H1 (cell line): ENCODE measurements at regions not wholly inside any gene's neighbourhood (a gene's known extent, or its start where the extent isn't known, plus 50 kb on each side); places are given as distances from the start of the nearest gene placed in this dataset.

Experiments used
- CTCF ChIA-PET: fragments of 300-600 bp; sonication (Branson Sonifier 250); formaldehyde crosslinking; loops from one replicate; lab custom pipeline; 2021; ENCODE audit not compliant: partially characterized antibody; lab: Charles Lee
- POLR2A ChIA-PET: fragments of 300-600 bp; sonication (Branson Sonifier 250); formaldehyde crosslinking; loops from one replicate; lab custom pipeline; 2021; ENCODE audit warnings: inconsistent platforms; ENCODE audit not compliant: partially characterized antibody; lab: Charles Lee
- DNase-seq, 2 experiments: peaks; one replicate each; pipeline versions ENCODE4 v3.0.0 to v3.0.0-alpha.2; 2010 to 2022; ENCODE audit warnings: low spot score in 2 of 2, low read depth in 1 of 2, mixed read lengths in 1 of 2
- FAIRE-seq: peaks from 2 replicates; lab custom pipeline; 2011; peaks lifted over from hg19 to GRCh38; lab: Jason Lieb, UNC
- H2AFZ ChIP-seq: 2 replicates; pipeline ENCODE4 v1.8.1; 2012; ENCODE audit warnings: low read length, inconsistent platforms
- H2AK5ac ChIP-seq: 2 replicates; pipeline ENCODE4 v1.6.1; 2013; ENCODE audit warnings: low read depth, low read length
- H2BK120ac ChIP-seq: replicated peaks from 2 replicates; pipeline ENCODE3; 2013; ENCODE audit warnings: low read depth, low read length, inconsistent platforms
- H2BK12ac ChIP-seq: 2 replicates; pipeline ENCODE4 v1.6.1; 2013; ENCODE audit warnings: low read depth, low read length
- H2BK15ac ChIP-seq: 2 replicates; pipeline ENCODE4 v1.6.1; 2013; ENCODE audit warnings: low read length
- H2BK20ac ChIP-seq: 2 replicates; pipeline ENCODE4 v1.6.1; 2013; ENCODE audit warnings: low read length
- H2BK5ac ChIP-seq: 2 replicates; pipeline ENCODE4 v1.6.1; 2013; ENCODE audit warnings: low read depth, low read length
- H3K14ac ChIP-seq: 2 replicates; pipeline ENCODE4 v1.6.1; 2013; ENCODE audit warnings: inconsistent platforms; ENCODE audit not compliant: insufficient read length
- H3K18ac ChIP-seq: 2 replicates; pipeline ENCODE4 v1.6.1; 2013; ENCODE audit warnings: low read length; ENCODE audit errors: extremely low read depth
- H3K23ac ChIP-seq: 2 replicates; pipeline ENCODE4 v1.6.1; 2013; ENCODE audit warnings: inconsistent platforms; ENCODE audit not compliant: insufficient read length
- H3K23me2 ChIP-seq: 2 replicates; pipeline ENCODE4 v1.6.1; 2013; ENCODE audit warnings: low read depth, low read length
- H3K27ac ChIP-seq: 2 replicates; pipeline ENCODE4 v1.6.1; 2011; ENCODE audit warnings: low read depth, low read length, inconsistent platforms
- H3K27me3 ChIP-seq, 4 experiments: replicated peaks in 1 of 4; 1 replicate in 1 of 4; 2 replicates in 3 of 4; pipeline versions ENCODE4 v1.6.1 to v1.8.1; 2011 to 2013; ENCODE audit warnings: low read length in 3 of 4, mild to moderate bottlenecking in 3 of 4, inconsistent platforms in 2 of 4, mixed read lengths in 2 of 4, moderate library complexity in 1 of 4; ENCODE audit not compliant: control insufficient read depth in 3 of 4, insufficient read depth in 3 of 4; ENCODE audit errors: extremely low read depth in 1 of 4
- H3K36me3 ChIP-seq, 4 experiments: 2 replicates each; pipeline versions ENCODE4 v1.6.1 to v1.8.1; 2011 to 2013; ENCODE audit warnings: mild to moderate bottlenecking in 4 of 4, low read length in 3 of 4, moderate library complexity in 2 of 4, control low read depth in 1 of 4, inconsistent platforms in 1 of 4; ENCODE audit not compliant: insufficient read depth in 4 of 4, control insufficient read depth in 2 of 4
- H3K4ac ChIP-seq: replicated peaks from 2 replicates; pipeline ENCODE3; 2013; ENCODE audit warnings: low read length, low read depth, mixed read lengths, inconsistent platforms; ENCODE audit not compliant: insufficient read length
- H3K4me1 ChIP-seq, 4 experiments: replicated peaks in 1 of 4; 1 replicate in 1 of 4; 2 replicates in 3 of 4; pipeline versions ENCODE4 v1.6.1 to v1.8.1; 2011 to 2013; ENCODE audit warnings: low read length in 3 of 4, inconsistent platforms in 2 of 4, mixed read lengths in 1 of 4; ENCODE audit not compliant: insufficient read depth in 4 of 4, control insufficient read depth in 3 of 4
- H3K4me2 ChIP-seq, 2 experiments: 2 replicates each; pipeline versions ENCODE4 v1.6.1 to v1.8.1; 2011 to 2013; ENCODE audit warnings: low read depth in 2 of 2, low read length in 2 of 2, control low read depth in 1 of 2, inconsistent platforms in 1 of 2, mild to moderate bottlenecking in 1 of 2; ENCODE audit not compliant: insufficient read depth in 1 of 2
- H3K4me3 ChIP-seq, 4 experiments: fragments of 200-600, 300-600 bp in 1 of 4; sonication (generic), shearing (Covaris generic), sonication (Bioruptor Twin) in 1 of 4; 2 replicates each; pipeline versions ENCODE4 v1.5.1 to v1.8.1; 2011 to 2016; ENCODE audit warnings: low read length in 4 of 4, low read depth in 3 of 4, control low read depth in 2 of 4, inconsistent platforms in 2 of 4, mild to moderate bottlenecking in 2 of 4, mixed read lengths in 1 of 4, moderate library complexity in 1 of 4; ENCODE audit not compliant: insufficient read depth in 2 of 4; ENCODE audit errors: extremely low read depth in 1 of 4
- H3K56ac ChIP-seq: replicated peaks from 2 replicates; pipeline ENCODE3; 2013; ENCODE audit warnings: low read depth, mild to moderate bottlenecking, mixed read lengths, low read length, inconsistent platforms; ENCODE audit not compliant: insufficient read length
- H3K79me1 ChIP-seq: 2 replicates; pipeline ENCODE4 v1.6.1; 2013; ENCODE audit warnings: low read depth, low read length, control low read depth
- H3K79me2 ChIP-seq, 2 experiments: 2 replicates each; pipeline versions ENCODE4 v1.6.1 to v1.8.1; 2012 to 2013; ENCODE audit warnings: low read length in 2 of 2, mild to moderate bottlenecking in 2 of 2, inconsistent platforms in 1 of 2; ENCODE audit not compliant: insufficient read depth in 2 of 2, control insufficient read depth in 1 of 2
- H3K9ac ChIP-seq, 4 experiments: replicated peaks in 1 of 4; 1 replicate in 1 of 4; 2 replicates in 3 of 4; pipeline versions ENCODE4 v1.6.1 to v1.8.1; 2011 to 2013; ENCODE audit warnings: low read depth in 3 of 4, low read length in 3 of 4, control low read depth in 2 of 4, mild to moderate bottlenecking in 2 of 4, moderate library complexity in 2 of 4, inconsistent platforms in 1 of 4; ENCODE audit errors: extremely low read depth in 1 of 4
- H3K9me3 ChIP-seq, 2 experiments: 2 replicates each; pipeline versions ENCODE4 v1.6.1 to v1.8.1; 2012 to 2013; ENCODE audit warnings: mild to moderate bottlenecking in 2 of 2, moderate library complexity in 2 of 2, control low read depth in 1 of 2, inconsistent platforms in 1 of 2, low read depth in 1 of 2, low read length in 1 of 2, mixed read lengths in 1 of 2; ENCODE audit not compliant: insufficient read depth in 2 of 2
- H4K20me1 ChIP-seq, 2 experiments: replicated peaks in 1 of 2; 2 replicates each; pipeline versions ENCODE3 to v1.8.1; 2011 to 2013; ENCODE audit warnings: inconsistent platforms in 2 of 2, low read length in 2 of 2, mild to moderate bottlenecking in 1 of 2; ENCODE audit not compliant: insufficient read depth in 2 of 2, control insufficient read depth in 1 of 2
- H4K5ac ChIP-seq: 2 replicates; pipeline ENCODE4 v1.6.1; 2013; ENCODE audit warnings: low read length, low read depth, mixed read lengths, inconsistent platforms; ENCODE audit not compliant: insufficient read length
- H4K8ac ChIP-seq: 2 replicates; pipeline ENCODE4 v1.8.0; 2013; ENCODE audit warnings: mild to moderate bottlenecking, moderate library complexity, low read length, inconsistent platforms; ENCODE audit not compliant: insufficient read depth; ENCODE audit errors: extremely low read depth
- H4K91ac ChIP-seq: replicated peaks from 2 replicates; pipeline ENCODE3; 2013; ENCODE audit warnings: low read length, mixed read lengths, inconsistent platforms; ENCODE audit not compliant: insufficient read length
- NRF1 ChIP-seq: IDR thresholded peaks from 2 replicates; pipeline ENCODE4 v1.6.1; 2011; ENCODE audit warnings: mild to moderate bottlenecking, low read depth, low read length, improper control_type of control experiment
- WGBS, 2 experiments: shearing (Covaris generic) in 1 of 2; methylation state at CpG; one replicate each; pipeline versions ENCODE4 v1.1.6 to v1.1.7; 2013 to 2015; ENCODE audit warnings: low lambda C conversion rate in 2 of 2, mixed read lengths in 2 of 2, inconsistent platforms in 1 of 2, low coverage in 1 of 2, missing lambda C conversion rate in 1 of 2; ENCODE audit not compliant: insufficient replicate concordance in 2 of 2, insufficient coverage in 1 of 2, insufficient read length in 1 of 2; ENCODE audit errors: extremely low coverage in 1 of 2, missing lambda C conversion rate in 1 of 2; 5-methylcytosine and 5-hydroxymethylcytosine counted together
- TF ChIP-seq, protein P1 (sequence below): IDR thresholded peaks from 2 replicates; pipeline ENCODE4 v1.6.1; 2012; ENCODE audit warnings: inconsistent platforms
- TF ChIP-seq, protein P2 (sequence below): IDR thresholded peaks from 2 replicates; pipeline ENCODE4 v1.6.1; 2012; ENCODE audit warnings: inconsistent platforms

DNA sequence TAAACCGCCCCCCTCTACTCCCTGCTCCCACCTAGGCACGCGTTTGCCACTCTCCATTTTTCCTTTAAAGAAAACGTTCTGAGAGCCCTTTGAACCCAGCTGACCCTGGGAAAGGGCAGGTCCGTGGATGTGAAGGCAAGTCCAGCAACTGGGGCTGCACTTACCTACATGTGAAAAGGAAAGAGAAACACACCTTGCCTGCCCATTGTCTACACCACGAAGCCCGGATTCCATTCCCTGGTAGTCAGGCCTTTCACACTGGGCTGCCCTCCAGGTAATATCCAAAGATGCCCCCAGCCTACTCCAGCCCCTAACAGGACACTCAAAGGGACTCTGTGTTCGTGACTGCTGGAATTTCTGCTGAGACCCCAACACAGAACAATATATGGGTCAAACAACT is 94.4 kb downstream of the CD83 start:
- Histone ChIP-seq H2AFZ (no peak overlapping the region), H2BK12ac (0 out of 2 replicates have a peak overlapping the region, but pooled peaks have one; percentile 62), H3K27ac (no peak overlapping the region), H3K23ac (no peak overlapping the region), H4K8ac (no peak overlapping the region), H2AK5ac (0 out of 2 replicates have a peak overlapping the region, but pooled peaks have one; percentile 41), H3K23me2 (peaks cover 8% of the 10 kb centered on the region), H4K91ac (peak overlapping the region; percentile 51), H3K14ac (no peak overlapping the region), H3K9ac (no peak overlapping the region), H3K27me3 (peaks cover 0 to 17% (median 10%) of the 10 kb centered on the region in 4 experiments; a peak in 6 of 7 replicates), H3K4me1 (peaks cover 4 to 14% (median 11%) of the 10 kb centered on the region in 4 experiments; a peak in 6 of 7 replicates), H3K4me3 (peak overlapping the region in 2 of 4 experiments; percentile 16 to 55; a peak in 4 of 8 replicates), H3K79me2 (no peaks in the 10 kb centered on the region), H4K5ac (no peak overlapping the region), H4K20me1 (no peaks in the 10 kb centered on the region), H2BK120ac (peak overlapping the region; percentile 45), H3K36me3 (no peaks in the 10 kb centered on the region), H3K56ac (no peak overlapping the region), H3K79me1 (no peaks in the 10 kb centered on the region), H2BK5ac (peak overlapping the region; percentile 27; the same call in 1 of the 2 replicates), H2BK15ac (no peak overlapping the region), H2BK20ac (no peak overlapping the region; the same call in 1 of the 2 replicates), H3K9me3 (no peaks in the 10 kb centered on the region), H3K4me2 (peak overlapping the region; percentile 65 to 73), H3K18ac (peak overlapping the region; percentile 88; the same call in 1 of the 2 replicates), H3K4ac (peak overlapping the region; percentile 5)
- WGBS, 2 experiments, result 13% methylated on average over 8 of the region's 8 CpGs; no CpG with 5 or more reads in 1 of the 2 experiments
- FAIRE-seq, result no peak
- ChIA-PET CTCF (interaction anchor here (0.6 to 2.4 kb wide), 24 partner anchors 12 to 1042 kb away, joined by 3 to 8 read pairs (median 3); no protein-coding TSS in a partner anchor), POLR2A (interaction anchor here (0.6 to 0.9 kb wide), 2 partner anchors 183 to 665 kb away, joined by 3 read pairs; no protein-coding TSS in a partner anchor)
- TF ChIP-seq NRF1, result no peak
- TF ChIP-seq, protein P1, sequence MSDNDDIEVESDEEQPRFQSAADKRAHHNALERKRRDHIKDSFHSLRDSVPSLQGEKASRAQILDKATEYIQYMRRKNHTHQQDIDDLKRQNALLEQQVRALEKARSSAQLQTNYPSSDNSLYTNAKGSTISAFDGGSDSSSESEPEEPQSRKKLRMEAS, result peak; percentile 91
- TF ChIP-seq, protein P2, sequence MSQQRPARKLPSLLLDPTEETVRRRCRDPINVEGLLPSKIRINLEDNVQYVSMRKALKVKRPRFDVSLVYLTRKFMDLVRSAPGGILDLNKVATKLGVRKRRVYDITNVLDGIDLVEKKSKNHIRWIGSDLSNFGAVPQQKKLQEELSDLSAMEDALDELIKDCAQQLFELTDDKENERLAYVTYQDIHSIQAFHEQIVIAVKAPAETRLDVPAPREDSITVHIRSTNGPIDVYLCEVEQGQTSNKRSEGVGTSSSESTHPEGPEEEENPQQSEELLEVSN, result peak; percentile 77
- DNase-seq, result peak in 1 of 2 experiments; percentile 36
